ENCODE measurements at regions not wholly inside any gene's neighbourhood (a gene's known extent, or its start where the extent isn't known, plus 50 kb on each side); places are given as distances from the start of the nearest gene placed in this dataset.

DNA sequence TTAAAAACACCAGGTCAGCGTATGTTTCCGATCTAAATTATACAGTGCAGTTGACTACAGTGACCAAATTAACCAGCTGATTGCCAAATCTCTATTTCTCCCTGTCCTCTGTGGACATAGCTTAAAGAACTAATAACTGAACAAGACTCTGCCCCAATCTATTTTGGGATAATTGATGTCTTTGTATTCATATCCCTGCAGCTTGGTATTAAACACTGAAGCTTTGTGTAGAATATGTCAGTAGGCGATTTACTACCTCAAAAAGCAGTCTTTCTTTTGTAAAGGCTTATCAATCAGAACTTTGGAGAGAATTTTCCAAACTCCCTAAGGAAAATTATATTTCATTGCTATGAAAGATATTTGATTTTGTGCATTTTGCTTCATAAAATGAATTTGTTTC lies 258.2 kb downstream of the SOX2 start:
- Histone ChIP-seq H3K79me2 (ENCODE audit: low read depth) (no peaks in the 10 kb centered on the region), H3K27ac (no peak overlapping the region), H3K9me3 (ENCODE audit: insufficient read depth, low read depth) (no peaks in the 10 kb centered on the region; the same call in 1 of the 2 replicates), H3K9me2 (ENCODE audit: insufficient read depth) (no peaks in the 10 kb centered on the region), H4K20me1 (ENCODE audit: insufficient read depth) (no peaks in the 10 kb centered on the region), H2AFZ (no peak overlapping the region), H3K4me2 (no peak overlapping the region), H3K36me3 (ENCODE audit: low read depth) (no peaks in the 10 kb centered on the region), H3F3A (ENCODE audit: insufficient read depth, low read depth) (no peaks in the 10 kb centered on the region), H3K4me1 (replicated peaks; ENCODE audit: insufficient read depth) (peaks cover 7% of the 10 kb centered on the region; the same call in 1 of the 2 replicates), H3K4me3 (no peak overlapping the region), H3K27me3 (ENCODE audit: insufficient read depth, low read depth) (no peaks in the 10 kb centered on the region)
- intact Hi-C loops (cut with micrococcal nuclease; ENCODE audit: unreplicated experiment): no loop called here
- TF ChIP-seq, protein P1, sequence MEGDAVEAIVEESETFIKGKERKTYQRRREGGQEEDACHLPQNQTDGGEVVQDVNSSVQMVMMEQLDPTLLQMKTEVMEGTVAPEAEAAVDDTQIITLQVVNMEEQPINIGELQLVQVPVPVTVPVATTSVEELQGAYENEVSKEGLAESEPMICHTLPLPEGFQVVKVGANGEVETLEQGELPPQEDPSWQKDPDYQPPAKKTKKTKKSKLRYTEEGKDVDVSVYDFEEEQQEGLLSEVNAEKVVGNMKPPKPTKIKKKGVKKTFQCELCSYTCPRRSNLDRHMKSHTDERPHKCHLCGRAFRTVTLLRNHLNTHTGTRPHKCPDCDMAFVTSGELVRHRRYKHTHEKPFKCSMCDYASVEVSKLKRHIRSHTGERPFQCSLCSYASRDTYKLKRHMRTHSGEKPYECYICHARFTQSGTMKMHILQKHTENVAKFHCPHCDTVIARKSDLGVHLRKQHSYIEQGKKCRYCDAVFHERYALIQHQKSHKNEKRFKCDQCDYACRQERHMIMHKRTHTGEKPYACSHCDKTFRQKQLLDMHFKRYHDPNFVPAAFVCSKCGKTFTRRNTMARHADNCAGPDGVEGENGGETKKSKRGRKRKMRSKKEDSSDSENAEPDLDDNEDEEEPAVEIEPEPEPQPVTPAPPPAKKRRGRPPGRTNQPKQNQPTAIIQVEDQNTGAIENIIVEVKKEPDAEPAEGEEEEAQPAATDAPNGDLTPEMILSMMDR (conservative IDR thresholded peaks at IDR 0.05): no peak
- TF ChIP-seq EZH2 (IDR thresholded peaks at IDR 0.05; ENCODE audit: low read depth): no peak
- DNase-seq: no peak
- POLR2A ChIA-PET (ENCODE audit: unreplicated experiment): no interaction called here
- no TSS peak for BruUV-seq (replicated peaks)
- CTCF ChIA-PET: no interaction called here

DNA sequence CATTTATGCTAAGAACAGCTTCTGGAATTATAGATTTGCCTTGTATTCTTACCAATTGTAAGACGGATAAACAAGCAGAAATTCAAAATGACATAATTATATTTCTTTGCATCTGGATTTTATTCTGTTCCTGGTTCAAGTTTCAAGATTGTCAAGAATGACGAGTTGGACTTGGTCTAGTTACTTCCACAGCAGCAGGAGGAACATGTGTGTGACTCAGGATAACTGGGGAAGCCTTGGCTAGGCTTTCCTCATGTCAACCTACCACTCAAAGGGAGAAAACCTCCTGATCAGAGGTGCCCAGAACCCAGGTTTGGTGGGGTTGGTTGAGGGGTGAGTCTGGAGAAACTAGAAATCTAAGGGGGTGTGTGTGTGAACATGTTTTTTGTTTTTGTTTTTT lies 259.7 kb downstream of the SOX2 start:
- no TSS peak for BruUV-seq (replicated peaks)

DNA sequence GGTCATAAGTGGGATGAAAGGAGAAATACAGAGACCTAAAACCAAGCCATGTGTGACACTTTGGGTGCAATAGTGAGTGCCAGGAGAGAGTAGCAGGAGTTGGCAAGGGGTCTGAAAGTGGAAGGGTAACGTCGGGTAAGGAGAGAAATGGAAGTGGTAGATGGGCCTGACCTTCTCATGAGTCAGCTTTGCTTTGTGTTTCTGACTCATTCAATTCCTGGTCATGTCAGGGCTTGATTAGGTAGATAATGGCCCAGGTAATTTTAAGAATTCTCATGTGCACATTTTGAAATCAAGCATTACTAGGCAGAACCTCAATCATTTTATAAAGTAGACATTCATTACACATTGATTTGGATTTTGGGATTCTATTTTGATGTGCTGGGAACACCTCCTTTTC lies 262.5 kb downstream of the SOX2 start:
- Histone ChIP-seq H3K4me1 (replicated peaks; ENCODE audit: insufficient read depth) (peaks cover 7% of the 10 kb centered on the region; the same call in 1 of the 2 replicates), H3K79me2 (ENCODE audit: low read depth) (no peaks in the 10 kb centered on the region), H3K4me3 (no peak overlapping the region), H2AFZ (peak overlapping the region; percentile 11; the same call in 1 of the 2 replicates), H3K4me2 (peak overlapping the region; percentile 7; the same call in 1 of the 2 replicates), H3K9me2 (ENCODE audit: insufficient read depth) (no peaks in the 10 kb centered on the region), H3K27ac (no peak overlapping the region), H3K27me3 (ENCODE audit: insufficient read depth, low read depth) (no peaks in the 10 kb centered on the region), H3K36me3 (ENCODE audit: low read depth) (no peaks in the 10 kb centered on the region), H3K9me3 (ENCODE audit: insufficient read depth, low read depth) (peaks cover 7% of the 10 kb centered on the region; the same call in 1 of the 2 replicates), H3F3A (ENCODE audit: insufficient read depth, low read depth) (no peaks in the 10 kb centered on the region), H4K20me1 (ENCODE audit: insufficient read depth) (no peaks in the 10 kb centered on the region)
- no peak for TF ChIP-seq EZH2 (IDR thresholded peaks at IDR 0.05; ENCODE audit: low read depth)
- TF ChIP-seq, protein P1 (conservative IDR thresholded peaks at IDR 0.05): no peak
- ChIA-PET POLR2A (ENCODE audit: unreplicated experiment) (no interaction called here), CTCF (no interaction called here)
- peak in 1 of 2 experiments; percentile 14 for DNase-seq
- BruUV-seq (replicated peaks): no TSS peak
- intact Hi-C loops (cut with micrococcal nuclease; ENCODE audit: unreplicated experiment): no loop called here

More for the DNA sequence above, 259.7 kb downstream of the SOX2 start:
- ChIA-PET POLR2A (ENCODE audit: unreplicated experiment) (no interaction called here), CTCF (no interaction called here)
- H3K27ac ChIP-seq: no peak overlapping the region
- H3F3A ChIP-seq (ENCODE audit: insufficient read depth, low read depth): no peaks in the 10 kb centered on the region
- no peak overlapping the region for H3K4me2 ChIP-seq
- no peaks in the 10 kb centered on the region for H3K9me2 ChIP-seq (ENCODE audit: insufficient read depth)
- TF ChIP-seq EZH2 (IDR thresholded peaks at IDR 0.05; ENCODE audit: low read depth): no peak
- TF ChIP-seq, protein P1 (conservative IDR thresholded peaks at IDR 0.05): no peak
- H3K4me1 ChIP-seq (replicated peaks; ENCODE audit: insufficient read depth): peaks cover 7% of the 10 kb centered on the region; the same call in 1 of the 2 replicates
- DNase-seq: no peak
- no peak overlapping the region; the same call in 1 of the 2 replicates for H2AFZ ChIP-seq
- H3K9me3 ChIP-seq (ENCODE audit: insufficient read depth, low read depth): no peaks in the 10 kb centered on the region; the same call in 1 of the 2 replicates
- H3K4me3 ChIP-seq: no peak overlapping the region
- intact Hi-C loops (cut with micrococcal nuclease; ENCODE audit: unreplicated experiment): no loop called here
- no peaks in the 10 kb centered on the region for H3K36me3 ChIP-seq (ENCODE audit: low read depth)
- no peaks in the 10 kb centered on the region for H4K20me1 ChIP-seq (ENCODE audit: insufficient read depth)
- H3K79me2 ChIP-seq (ENCODE audit: low read depth): no peaks in the 10 kb centered on the region
- H3K27me3 ChIP-seq (ENCODE audit: insufficient read depth, low read depth): no peaks in the 10 kb centered on the region

Measured in PC-9 (cell line).